ENCODE measurements at regions not wholly inside any gene's neighbourhood (a gene's known extent, or its start where the extent isn't known, plus 50 kb on each side); places are given as distances from the start of the nearest gene placed in this dataset.

- no peak for TF ChIP-seq POLR2A (IDR thresholded peaks at IDR 0.05)
- TF ChIP-seq EP300 (IDR thresholded peaks at IDR 0.05): no peak
- TF ChIP-seq CTCF (IDR thresholded peaks at IDR 0.05): no peak
- no peak for TF ChIP-seq POLR2AphosphoS5 (IDR thresholded peaks at IDR 0.05)
Observed at GRCh38 chr10:85477979-85478378, 888.6 kb downstream of the GRID1 start.
